CD4-positive, alpha-beta T cell treated with Interferon gamma for 1 hour (primary cell): ENCODE measurements at regions not wholly inside any gene's neighbourhood (a gene's known extent, or its start where the extent isn't known, plus 50 kb on each side); places are given as distances from the start of the nearest gene placed in this dataset.

Experiments used
- DNase-seq: peaks from one replicate; pipeline ENCODE4 v3.0.0-alpha.2; 2020

- DNase-seq = no peak
Observed at GRCh38 chr1:14470802-14471201, 127.7 kb upstream of the KAZN start.

- no peak for DNase-seq
Observed at GRCh38 chr1:14474856-14475255, 123.6 kb upstream of the KAZN start.

- no peak for DNase-seq
Observed at GRCh38 chr1:14476170-14476955, 122.1 kb upstream of the KAZN start.

- DNase-seq = no peak
Observed at GRCh38 chr1:14478120-14478519, 120.4 kb upstream of the KAZN start.

GRCh38 chr1:14479865-14480264, 118.6 kb upstream of the KAZN start:
- no peak for DNase-seq

GRCh38 chr1:14482784-14483450, 115.6 kb upstream of the KAZN start:
- DNase-seq = no peak

- DNase-seq = no peak
Observed at GRCh38 chr1:14485285-14485684, 113.2 kb upstream of the KAZN start.

GRCh38 chr1:14486401-14487201, 111.9 kb upstream of the KAZN start:
- DNase-seq = no peak

GRCh38 chr1:14487671-14488070, 110.8 kb upstream of the KAZN start:
- no peak for DNase-seq

- DNase-seq = no peak
Observed at GRCh38 chr1:14494911-14495310, 103.6 kb upstream of the KAZN start.

GRCh38 chr1:14495381-14495780, 103.1 kb upstream of the KAZN start:
- DNase-seq = no peak

- DNase-seq = no peak
Observed at GRCh38 chr1:14495996-14496395, 102.5 kb upstream of the KAZN start.

GRCh38 chr1:14498839-14499238, 99.6 kb upstream of the KAZN start:
- DNase-seq = no peak

- DNase-seq = no peak
Observed at GRCh38 chr1:14499312-14500040, 99.0 kb upstream of the KAZN start.

- DNase-seq = no peak
Observed at GRCh38 chr1:14500041-14500440, 98.4 kb upstream of the KAZN start.

- no peak for DNase-seq
Observed at GRCh38 chr1:14500912-14501311, 97.6 kb upstream of the KAZN start.

- DNase-seq = no peak
Observed at GRCh38 chr1:14504517-14504916, 94.0 kb upstream of the KAZN start.

GRCh38 chr1:14506471-14507255, 91.8 kb upstream of the KAZN start:
- DNase-seq = no peak

- DNase-seq = no peak
Observed at GRCh38 chr1:14507262-14507661, 91.2 kb upstream of the KAZN start.

- DNase-seq = no peak
Observed at GRCh38 chr1:14508613-14509012, 89.9 kb upstream of the KAZN start.

- no peak for DNase-seq
Observed at GRCh38 chr1:14511166-14511680, 87.3 kb upstream of the KAZN start.
